HCT116 (cell line): ENCODE measurements at regions not wholly inside any gene's neighbourhood (a gene's known extent, or its start where the extent isn't known, plus 50 kb on each side); places are given as distances from the start of the nearest gene placed in this dataset.

ENCODE experiments used
- ATAC-seq: fragments of 200-7000 bp; cut with Tn5 transposase; 2 replicates; pipeline ENCODE4 v1.9.1; 2020; ENCODE audit warnings: mild to moderate bottlenecking, moderate library complexity
- BruUV-seq: library from RNA; stranded (reverse); fragments of 400-500 nt; replicated peaks from 2 replicates; lab custom pipeline; 2021; lab: Mats Ljungman, UMichigan
- CTCF ChIA-PET: fragments of 300-600 bp; sonication (Branson Sonifier 250); formaldehyde crosslinking; loops from one replicate; lab custom pipeline; 2021; ENCODE audit warnings: antibody characterized with exemption; lab: Charles Lee
- POLR2A ChIA-PET: fragments of 300-600, 350-600 bp; sonication (Branson Sonifier 250); formaldehyde crosslinking; loops from one replicate; lab custom pipeline; 2021; ENCODE audit warnings: antibody characterized with exemption; lab: Charles Lee
- RAD21 ChIA-PET, 2 experiments: fragments of 300-600 bp; sonication (Branson Sonifier 250); formaldehyde crosslinking; loops; one replicate each; lab custom pipeline; 2023; ENCODE audit warnings: low total read pairs in 2 of 2; ENCODE audit not compliant: uncharacterized antibody in 2 of 2, unreplicated experiment in 2 of 2, low non-redundant PET in 1 of 2; lab: Charles Lee
- DNase-seq: peaks from one replicate; pipeline ENCODE4 v3.0.0-alpha.2; 2010; ENCODE audit warnings: low read depth, low spot score
- H2AFZ ChIP-seq: fragments of 200-600 bp; shearing (Covaris generic), sonication (generic); 2 replicates; pipeline ENCODE4 v1.6.1; 2017; ENCODE audit warnings: low read depth, mixed run types, mixed read lengths, antibody characterized with exemption, low read length; ENCODE audit not compliant: poor library complexity, severe bottlenecking
- H3K27ac ChIP-seq: 2 replicates; pipeline ENCODE4 v1.5.1; 2012; ENCODE audit warnings: low read depth, low read length
- H3K27me3 ChIP-seq: fragments of 200-600 bp; sonication (generic); 2 replicates; pipeline ENCODE4 v1.6.1; 2016; ENCODE audit warnings: mixed run types, low read length, mixed read lengths; ENCODE audit not compliant: insufficient read depth
- H3K36me3 ChIP-seq, 2 experiments: fragments of 200-500 bp in 1 of 2; fragments of 200-600 bp in 1 of 2; sonication (Bioruptor generic) in 1 of 2; sonication (generic) in 1 of 2; 2 replicates each; pipeline versions ENCODE4 v1.5.1 to v1.6.1; 2014 to 2016; ENCODE audit warnings: low read length in 2 of 2, inconsistent platforms in 1 of 2, mixed read lengths in 1 of 2, mixed run types in 1 of 2; ENCODE audit not compliant: insufficient read depth in 2 of 2, control insufficient read depth in 1 of 2
- H3K4me1 ChIP-seq, 2 experiments: fragments of 200-600 bp in 1 of 2; sonication (generic) in 1 of 2; 2 replicates each; pipeline versions ENCODE4 v1.5.1 to v1.6.1; 2012 to 2017; ENCODE audit warnings: low read length in 2 of 2, inconsistent platforms in 1 of 2, mild to moderate bottlenecking in 1 of 2, mixed read lengths in 1 of 2, mixed run types in 1 of 2, moderate library complexity in 1 of 2; ENCODE audit not compliant: insufficient read depth in 2 of 2, control insufficient read depth in 1 of 2
- H3K4me2 ChIP-seq: fragments of 200-600 bp; sonication (generic); 2 replicates; pipeline ENCODE4 v1.6.1; 2017; ENCODE audit warnings: mixed run types, low read length, mixed read lengths
- H3K4me3 ChIP-seq, 2 experiments: fragments of 200-600 bp in 1 of 2; sonication (generic) in 1 of 2; replicated peaks in 1 of 2; 2 replicates each; pipeline ENCODE4 v1.5.1; 2011 to 2016; ENCODE audit warnings: low read length in 2 of 2, control low read depth in 1 of 2, low read depth in 1 of 2, mild to moderate bottlenecking in 1 of 2, mixed read lengths in 1 of 2, mixed run types in 1 of 2
- H3K79me2 ChIP-seq: fragments of 200-600 bp; sonication (generic); 2 replicates; pipeline ENCODE4 v1.6.1; 2017; ENCODE audit warnings: mild to moderate bottlenecking, mixed run types, low read length, moderate library complexity, mixed read lengths; ENCODE audit not compliant: insufficient read depth
- H3K9ac ChIP-seq: fragments of 200-600 bp; sonication (generic); 2 replicates; pipeline ENCODE4 v1.6.1; 2016; ENCODE audit warnings: low read length, mixed read lengths
- H3K9me2 ChIP-seq: fragments of 200-600 bp; sonication (generic), shearing (Covaris generic); 2 replicates; pipeline ENCODE4 v1.6.1; 2017; ENCODE audit warnings: mixed run types, mild to moderate bottlenecking, moderate library complexity; ENCODE audit not compliant: insufficient read depth
- H3K9me3 ChIP-seq, 2 experiments: fragments of 200-500 bp in 1 of 2; fragments of 200-600 bp in 1 of 2; sonication (Bioruptor generic) in 1 of 2; sonication (generic) in 1 of 2; 2 replicates each; pipeline ENCODE4 v1.6.1; 2014 to 2017; ENCODE audit warnings: low read length in 2 of 2, mixed read lengths in 2 of 2, inconsistent platforms in 1 of 2, low read depth in 1 of 2, mild to moderate bottlenecking in 1 of 2, mixed run types in 1 of 2, moderate library complexity in 1 of 2; ENCODE audit not compliant: control insufficient read depth in 1 of 2, insufficient read depth in 1 of 2
- H4K20me1 ChIP-seq: fragments of 200-600 bp; sonication (generic), shearing (Covaris generic); 2 replicates; pipeline ENCODE4 v1.6.1; 2017; ENCODE audit warnings: mixed run types, mild to moderate bottlenecking, moderate library complexity; ENCODE audit not compliant: insufficient read depth
- ATF3 ChIP-seq: IDR thresholded peaks from 2 replicates; pipeline ENCODE4 v1.6.1; 2012
- CBX3 ChIP-seq: IDR thresholded peaks from 2 replicates; pipeline ENCODE4 v1.6.1; 2012; ENCODE audit warnings: low read depth
- CTCF ChIP-seq, 3 experiments: fragments of 200-600 bp in 1 of 3; sonication (generic) in 1 of 3; IDR thresholded peaks in 2 of 3; conservative IDR thresholded peaks in 1 of 3; 2 replicates each; pipeline ENCODE4 v1.5.1; 2012 to 2017; ENCODE audit warnings: low read depth in 2 of 3, low read length in 2 of 3, antibody characterized with exemption in 1 of 3, borderline replicate concordance in 1 of 3, control low read depth in 1 of 3, mild to moderate bottlenecking in 1 of 3, mixed read lengths in 1 of 3, mixed run types in 1 of 3, moderate library complexity in 1 of 3; ENCODE audit not compliant: insufficient read depth in 1 of 3
- ELF1 ChIP-seq: IDR thresholded peaks from 2 replicates; pipeline ENCODE4 v1.6.1; 2012; ENCODE audit warnings: low read depth, borderline replicate concordance
- EZH2 ChIP-seq: fragments of 200-600 bp; sonication (generic); IDR thresholded peaks from 2 replicates; pipeline ENCODE4 v1.6.1; 2017; ENCODE audit warnings: antibody characterized with exemption, mixed run types
- EZH2phosphoT487 ChIP-seq: fragments of 200-600 bp; IDR thresholded peaks from 2 replicates; pipeline ENCODE4 v1.6.1; 2018; ENCODE audit warnings: antibody characterized with exemption, borderline replicate concordance
- JUND ChIP-seq: IDR thresholded peaks from 2 replicates; pipeline ENCODE4 v1.6.1; 2012
- MAX ChIP-seq: IDR thresholded peaks from 2 replicates; pipeline ENCODE4 v1.6.1; 2012
- POLR2AphosphoS5 ChIP-seq: IDR thresholded peaks from 2 replicates; pipeline ENCODE4 v1.6.1; 2011; ENCODE audit warnings: mild to moderate bottlenecking, low read depth, low read length, moderate library complexity
- RAD21 ChIP-seq: IDR thresholded peaks from 2 replicates; pipeline ENCODE4 v1.6.1; 2012; ENCODE audit warnings: low read depth, mild to moderate bottlenecking
- REST ChIP-seq: IDR thresholded peaks from 2 replicates; pipeline ENCODE4 v1.6.1; 2012; ENCODE audit warnings: low read depth
- SIN3A ChIP-seq: IDR thresholded peaks from 2 replicates; pipeline ENCODE4 v1.6.1; 2012; ENCODE audit warnings: low read depth
- SP1 ChIP-seq: IDR thresholded peaks from 2 replicates; pipeline ENCODE4 v1.6.1; 2012; ENCODE audit warnings: low read depth
- SRF ChIP-seq: IDR thresholded peaks from 2 replicates; pipeline ENCODE4 v1.6.1; 2012; ENCODE audit warnings: low read depth
- TCF7L2 ChIP-seq: IDR thresholded peaks from 2 replicates; pipeline ENCODE4 v1.7.0; 2011; ENCODE audit warnings: borderline replicate concordance, inconsistent platforms; ENCODE audit not compliant: insufficient read depth, insufficient read length; ENCODE audit errors: extremely low read depth
- YY1 ChIP-seq: IDR thresholded peaks from 2 replicates; pipeline ENCODE4 v1.6.1; 2011; ENCODE audit warnings: low read length, low read depth, moderate library complexity, mild to moderate bottlenecking; ENCODE audit not compliant: insufficient replicate concordance; ENCODE audit errors: extremely low read depth
- ZBTB33 ChIP-seq: IDR thresholded peaks from 2 replicates; pipeline ENCODE4 v1.6.1; 2011; ENCODE audit warnings: mild to moderate bottlenecking, low read length, moderate library complexity; ENCODE audit not compliant: insufficient replicate concordance; ENCODE audit errors: extremely low read depth
- ZFX ChIP-seq: fragments of 450-650 bp; IDR thresholded peaks from 2 replicates; pipeline ENCODE4 v1.6.1; 2017
- intact Hi-C: fragments of 100-400 bp; cut with micrococcal nuclease; formaldehyde crosslinking; loops from 2 replicates; pipeline ENCODE4 v1.10.0; 2022

GRCh38 chrX:15946783-15947580 is 92.4 kb upstream of the AP1S2 start:
- Histone ChIP-seq H4K20me1 (no peaks in the 10 kb centered on the region), H3K79me2 (no peaks in the 10 kb centered on the region), H3K27ac (no peak overlapping the region), H3K9me2 (no peaks in the 10 kb centered on the region), H3K9ac (no peak overlapping the region), H3K36me3 (no peaks in the 10 kb centered on the region), H3K9me3 (no peaks in the 10 kb centered on the region), H3K4me1 (peaks cover 0 to 18% of the 10 kb centered on the region in 2 experiments; a peak in 2 of 4 replicates), H3K4me2 (peak overlapping the region; percentile 54), H3K27me3 (no peaks in the 10 kb centered on the region), H3K4me3 (no peak overlapping the region; a peak in 1 of 4 replicates), H2AFZ (peak overlapping the region; percentile 54)
- intact Hi-C loops, result no loop called here
- DNase-seq (no peak), ATAC-seq (peak; percentile 57)
- RAD21 ChIA-PET, result no interaction called here
- POLR2A ChIA-PET, result no interaction called here
- no TSS peak for BruUV-seq
- TF ChIP-seq ZFX (no peak), SP1 (no peak), SIN3A (no peak), ZBTB33 (no peak), ELF1 (no peak), CTCF (IDR thresholded peaks at IDR 0.05 in 2 of 3, conservative IDR thresholded peaks at IDR 0.05 in 1 of 3; ENCODE audit: borderline replicate concordance in 1 of 3, insufficient read depth in 1 of 3, low read depth in 2 of 3, low read length in 2 of 3) (no peak), ATF3 (no peak), POLR2AphosphoS5 (no peak), EZH2 (no peak), REST (no peak), SRF (no peak), YY1 (no peak), RAD21 (no peak), EZH2phosphoT487 (no peak), MAX (no peak), TCF7L2 (no peak), JUND (no peak), CBX3 (no peak)
- CTCF ChIA-PET, result no interaction called here
